ENCODE measurements at regions not wholly inside any gene's neighbourhood (a gene's known extent, or its start where the extent isn't known, plus 50 kb on each side); places are given as distances from the start of the nearest gene placed in this dataset.

DNA sequence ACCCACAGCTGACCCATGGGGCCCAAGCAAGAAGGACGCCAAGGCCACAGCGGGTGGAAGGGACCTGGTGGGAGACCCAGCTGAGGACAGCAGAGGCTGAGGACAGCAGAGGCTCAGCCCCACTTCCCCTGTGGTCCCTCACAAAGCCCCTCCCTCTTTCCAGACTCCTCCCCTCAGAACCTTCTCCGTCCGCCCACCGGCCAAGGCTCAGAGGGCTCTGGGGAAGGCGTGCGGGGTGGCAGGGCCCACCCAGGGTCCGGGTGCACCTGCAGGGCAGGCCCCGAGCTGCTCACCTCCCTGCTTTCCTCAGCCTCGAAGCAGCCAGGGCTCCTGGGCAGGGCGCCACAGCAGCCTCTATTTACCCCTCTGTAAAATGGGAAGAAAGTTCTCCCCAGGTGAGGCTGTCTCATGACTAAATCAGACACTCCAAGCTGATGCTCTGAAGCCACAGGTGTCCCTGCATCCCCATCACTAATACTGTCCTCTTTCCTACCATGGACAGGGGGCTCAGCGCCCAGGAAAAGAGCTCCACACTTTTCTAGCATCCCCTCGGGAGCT is 137.9 kb upstream of the PPP1R26 start:
- no peak for DNase-seq (ENCODE audit: low read depth)

DNA sequence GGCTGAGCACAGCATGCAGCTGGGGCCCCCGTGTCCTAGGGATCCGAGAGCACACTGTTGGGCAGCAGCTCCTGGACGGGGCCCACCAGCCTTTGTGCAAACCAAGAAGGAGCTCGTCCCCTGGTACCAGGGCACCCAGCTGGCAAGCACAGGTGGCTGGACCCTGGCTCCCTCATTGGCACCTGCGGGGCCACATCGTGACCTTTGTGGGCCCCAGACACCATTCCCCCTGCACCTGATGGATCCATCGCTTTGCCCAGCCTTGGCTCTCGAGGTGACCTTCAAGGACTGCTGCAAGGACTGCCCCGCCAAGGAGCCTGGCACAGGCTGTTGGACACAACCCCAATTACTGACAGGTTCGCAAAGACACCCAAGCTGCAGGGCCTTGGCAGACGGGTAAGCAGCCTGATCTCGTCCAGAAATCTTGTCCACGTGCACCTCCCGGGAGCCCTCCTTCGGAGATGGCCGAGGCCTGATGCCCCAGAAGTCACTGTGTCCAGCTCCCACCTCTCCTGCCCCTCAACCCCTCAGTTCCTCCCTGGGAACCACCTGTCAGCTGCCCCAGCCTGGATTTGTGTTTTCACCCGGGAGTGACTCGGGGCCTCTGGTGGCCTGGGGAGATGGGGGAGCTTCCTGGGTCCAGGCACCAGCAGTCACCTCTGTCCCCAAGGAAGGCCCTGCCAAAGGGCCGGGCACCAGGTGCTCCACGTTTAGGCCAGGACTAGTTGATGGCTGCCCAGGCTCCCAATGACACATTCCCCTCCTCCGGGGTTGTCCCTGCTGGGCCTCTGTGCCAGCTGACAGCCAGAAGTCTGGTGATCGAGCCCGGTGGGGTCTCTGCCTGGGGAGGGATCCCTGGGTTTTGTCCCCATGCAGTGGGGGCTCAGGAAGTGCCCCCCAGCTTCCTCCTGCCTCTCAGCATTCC is 137.1 kb upstream of the PPP1R26 start:
- no peak for DNase-seq (ENCODE audit: low read depth)

DNA sequence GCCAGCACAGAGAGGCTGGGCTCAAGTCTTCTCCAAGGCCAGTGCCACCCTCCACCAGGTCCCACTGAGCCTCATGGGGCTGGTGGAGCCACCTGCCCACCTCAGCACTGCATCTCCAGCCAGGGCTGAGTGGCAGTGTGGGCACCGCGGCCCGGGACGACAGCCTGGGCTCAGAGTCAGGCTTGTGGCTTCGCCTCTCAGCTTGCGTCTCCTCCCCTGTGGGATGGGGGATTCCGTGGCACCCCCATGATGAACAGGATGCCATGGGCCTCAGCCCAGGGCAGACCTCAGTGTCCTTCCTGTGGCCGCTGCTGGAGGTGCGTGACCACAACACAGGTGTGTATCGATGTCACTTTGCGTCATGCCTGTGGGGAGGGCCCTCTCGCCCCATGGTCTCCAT is 136.4 kb upstream of the PPP1R26 start:
- no peak for DNase-seq (ENCODE audit: low read depth)

DNA sequence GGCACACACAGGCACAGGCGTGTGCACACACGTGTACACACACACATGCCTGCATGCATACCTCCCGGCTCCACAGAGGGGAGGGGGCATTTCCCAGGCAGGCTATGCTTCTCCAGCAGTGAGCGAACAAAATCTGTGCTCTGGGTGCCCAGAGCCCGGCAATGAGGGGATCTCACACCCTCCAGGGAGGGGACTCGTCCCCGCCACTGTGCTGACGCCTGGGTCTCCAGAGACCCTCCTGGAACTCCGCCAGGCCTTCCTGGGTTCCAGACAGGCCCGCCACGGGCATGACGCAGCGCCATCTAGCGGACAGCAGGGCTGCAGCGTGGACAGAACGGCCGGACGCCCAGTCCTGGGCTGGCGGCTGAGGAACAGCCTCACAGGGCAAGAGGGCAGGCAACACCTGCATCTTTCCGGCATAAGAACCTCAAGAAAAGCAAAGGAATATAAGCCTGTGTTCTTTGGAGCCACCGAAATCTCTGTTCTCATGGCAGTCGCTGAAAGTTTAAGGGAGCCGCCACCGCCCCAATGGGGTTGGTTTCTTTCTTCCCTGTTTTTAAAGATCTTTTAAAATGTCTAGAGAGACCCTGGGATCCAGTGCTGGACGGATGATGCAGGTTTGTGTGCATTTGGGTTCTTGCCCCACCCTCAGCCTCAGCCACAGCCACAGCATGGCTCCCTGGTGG is 135.6 kb upstream of the PPP1R26 start:
- DNase-seq (ENCODE audit: low read depth): no peak

DNA sequence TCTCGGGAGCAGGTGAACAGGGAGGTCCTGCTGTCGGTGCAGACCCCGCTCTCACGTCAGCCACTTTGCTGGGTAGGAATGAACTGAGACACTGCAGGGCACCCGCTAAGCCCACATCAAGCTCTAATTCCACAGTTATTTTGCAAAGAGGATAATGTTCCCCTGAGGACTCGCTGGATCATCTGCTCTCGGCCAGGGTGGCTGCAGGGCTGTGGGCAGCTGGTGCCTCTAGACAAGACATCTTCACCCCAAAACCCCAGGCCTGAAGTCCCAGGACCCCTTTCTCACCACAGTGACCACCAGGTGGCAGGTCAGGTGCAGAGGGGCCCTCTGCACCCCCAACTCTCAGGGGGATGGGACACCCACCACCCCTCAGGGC is 135.1 kb upstream of the PPP1R26 start:
- no peak for DNase-seq (ENCODE audit: low read depth)

GRCh38 chr9:135344915-135345500 is 134.6 kb upstream of the PPP1R26 start:
- no peak for DNase-seq (ENCODE audit: low read depth)

GRCh38 chr9:135345775-135346433 is 133.7 kb upstream of the PPP1R26 start:
- DNase-seq (ENCODE audit: low read depth): no peak

DNA sequence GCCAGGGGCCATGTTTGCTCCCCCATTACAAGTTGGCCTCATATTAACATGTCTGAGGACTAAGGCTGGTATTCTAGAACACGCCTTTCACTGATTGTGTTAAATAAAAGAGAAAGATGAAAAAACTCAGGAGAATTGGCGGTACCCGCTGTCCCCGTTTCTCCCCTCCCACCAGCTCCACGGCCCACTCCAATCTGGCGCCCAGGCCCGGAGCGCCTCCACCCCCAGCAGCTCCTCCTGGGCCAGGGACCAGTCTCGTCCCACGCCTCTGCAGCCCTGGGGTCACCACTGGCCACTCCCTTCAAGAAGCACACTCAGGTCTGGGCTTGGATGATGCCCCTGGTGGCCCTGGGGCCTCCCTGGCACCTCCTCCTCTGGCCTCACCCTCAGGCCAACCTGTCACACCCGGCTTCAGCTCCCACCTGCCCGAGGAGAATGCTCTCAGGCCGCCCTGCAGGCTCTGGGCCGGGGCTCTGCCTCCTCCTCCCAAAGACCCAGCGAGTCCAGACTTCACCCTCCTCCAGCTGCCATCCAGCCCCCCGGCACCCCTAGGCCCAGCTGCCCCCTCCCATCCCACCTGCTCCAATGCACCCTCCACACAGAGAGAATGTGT is 133.0 kb upstream of the PPP1R26 start:
- DNase-seq (ENCODE audit: low read depth): no peak

- no peak for DNase-seq (ENCODE audit: low read depth)
These were observed 132.1 kb upstream of the PPP1R26 start for GRCh38 chr9:135347461-135347860.

GRCh38 chr9:135348076-135348787 is 131.3 kb upstream of the PPP1R26 start:
- no peak for DNase-seq (ENCODE audit: low read depth)

GRCh38 chr9:135348788-135349150 is 130.8 kb upstream of the PPP1R26 start:
- DNase-seq (ENCODE audit: low read depth): no peak

GRCh38 chr9:135349212-135350002 is 130.2 kb upstream of the PPP1R26 start:
- no peak for DNase-seq (ENCODE audit: low read depth)

- DNase-seq (ENCODE audit: low read depth): no peak
These were observed 129.6 kb upstream of the PPP1R26 start for GRCh38 chr9:135350003-135350315.

DNA sequence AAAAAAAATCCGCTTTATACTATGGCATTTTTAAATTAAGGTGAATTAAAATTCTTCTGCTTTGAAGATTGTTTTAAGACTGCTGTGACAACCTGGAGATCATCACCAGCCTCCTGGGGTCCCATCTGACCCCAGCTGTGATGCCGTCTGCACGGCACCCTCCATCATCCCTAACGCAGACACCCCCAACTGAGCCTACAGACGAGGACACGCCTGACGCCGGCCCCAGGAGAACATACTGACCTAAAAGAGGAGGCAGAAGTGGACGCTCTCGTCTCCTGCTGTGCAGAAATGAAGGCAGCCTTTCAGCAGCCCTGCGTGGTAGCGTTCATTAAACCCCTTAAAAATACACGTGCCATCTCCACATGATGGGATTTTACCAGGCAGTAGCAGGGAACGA is 125.6 kb upstream of the PPP1R26 start:
- DNase-seq (ENCODE audit: low read depth): no peak

- no peak for DNase-seq (ENCODE audit: low read depth)
These were observed 124.0 kb upstream of the PPP1R26 start for GRCh38 chr9:135355521-135356011.

DNA sequence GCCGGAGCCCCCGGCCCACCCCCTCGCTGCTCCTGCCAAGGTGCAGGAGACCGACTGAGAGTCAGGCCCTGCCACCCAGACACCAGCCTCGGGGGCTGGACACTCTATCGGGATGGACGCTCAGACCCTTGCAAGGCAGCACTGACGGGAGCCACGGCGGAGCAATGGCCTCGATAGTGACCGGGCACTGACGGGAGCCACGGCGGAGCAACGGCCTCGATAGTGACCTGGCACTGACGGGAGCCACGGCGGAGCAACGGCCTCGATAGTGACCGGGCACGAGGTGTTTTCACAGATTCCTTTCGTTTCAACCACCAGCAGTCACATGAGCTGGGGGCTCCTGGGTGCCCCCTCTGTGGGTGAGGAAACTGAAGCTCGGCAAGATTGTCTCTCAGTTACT is 123.6 kb upstream of the PPP1R26 start:
- no peak for DNase-seq (ENCODE audit: low read depth)

GRCh38 chr9:135356796-135357195 is 122.8 kb upstream of the PPP1R26 start:
- no peak for DNase-seq (ENCODE audit: low read depth)

- DNase-seq (ENCODE audit: low read depth): no peak
These were observed 121.6 kb upstream of the PPP1R26 start for GRCh38 chr9:135357863-135358551.

DNA sequence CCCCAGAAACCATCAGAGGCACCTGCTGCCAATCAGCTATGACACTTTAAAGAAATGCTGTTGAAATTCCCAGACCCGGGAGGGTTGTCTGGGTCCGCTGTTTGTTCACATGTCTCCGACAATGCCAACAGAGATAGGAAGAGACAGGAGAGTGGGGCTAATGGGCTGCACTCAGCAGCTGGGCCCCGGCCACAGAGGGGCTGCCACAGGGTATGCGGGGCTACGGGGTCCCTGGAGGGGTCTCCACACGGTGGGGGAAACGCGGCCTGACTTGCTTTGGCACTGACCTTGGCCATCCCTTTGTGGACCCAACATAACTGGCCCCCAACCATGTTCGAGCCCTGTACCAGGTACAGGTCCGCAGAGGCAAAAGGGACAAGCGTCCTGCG is 121.0 kb upstream of the PPP1R26 start:
- DNase-seq (ENCODE audit: low read depth): no peak

GRCh38 chr9:135359764-135360163 is 119.8 kb upstream of the PPP1R26 start:
- DNase-seq (ENCODE audit: low read depth): no peak
